GM12878 (cell line): ENCODE measurements at regions not wholly inside any gene's neighbourhood (a gene's known extent, or its start where the extent isn't known, plus 50 kb on each side); places are given as distances from the start of the nearest gene placed in this dataset.

Experiments used
- ATAC-seq: fragments of 200-7000 bp; cut with Tn5 transposase; 3 replicates; pipeline ENCODE4 v1.9.1; 2020; ENCODE audit warnings: mild to moderate bottlenecking, moderate library complexity
- BruUV-seq: library from RNA; stranded (reverse); fragments of 400-500 nt; replicated peaks from 2 replicates; lab custom pipeline; 2021; lab: Mats Ljungman, UMichigan
- CTCF ChIA-PET: fragments of 300-600 bp; sonication (Branson Sonifier 250); formaldehyde crosslinking; extraction: SDS; loops from one replicate; lab custom pipeline; 2021; ENCODE audit warnings: inconsistent platforms; lab: Yijun Ruan, JAX
- POLR2A ChIA-PET: fragments of 350-600 bp; formaldehyde crosslinking; extraction: SDS; loops from one replicate; lab custom pipeline; 2021; ENCODE audit warnings: inconsistent platforms; lab: Charles Lee
- RAD21 ChIA-PET: fragments of 300-600 bp; sonication (Branson Sonifier 250); formaldehyde crosslinking; loops from one replicate; lab custom pipeline; 2023; ENCODE audit warnings: antibody characterized with exemption; ENCODE audit not compliant: unreplicated experiment; lab: Charles Lee
- SMC1A ChIA-PET: fragments of 300-600 bp; sonication (Branson Sonifier 250); formaldehyde crosslinking; loops from one replicate; lab custom pipeline; 2023; ENCODE audit not compliant: unreplicated experiment, uncharacterized antibody; lab: Charles Lee
- DNase-seq: peaks from one replicate; pipeline ENCODE4 v3.0.0-alpha.2; 2011; ENCODE audit warnings: low read depth, low spot score
- FAIRE-seq: peaks from 3 replicates; lab custom pipeline; 2011; peaks lifted over from hg19 to GRCh38; lab: Jason Lieb, UNC
- H2AFZ ChIP-seq: 2 replicates; pipeline ENCODE4 v1.6.0; 2011; ENCODE audit warnings: low read depth, low read length, control low read depth; ENCODE audit not compliant: control insufficient read depth
- H3K27ac ChIP-seq: 2 replicates; pipeline ENCODE4 v1.5.1; 2011; ENCODE audit warnings: control low read depth; ENCODE audit not compliant: control insufficient read depth, insufficient read depth
- H3K27me3 ChIP-seq, 2 experiments: replicated peaks in 1 of 2; 2 replicates each; pipeline versions ENCODE4 v1.6.0 to v1.6.1; 2011; ENCODE audit warnings: low read length in 1 of 2; ENCODE audit not compliant: control insufficient read depth in 2 of 2, insufficient read depth in 2 of 2
- H3K36me3 ChIP-seq, 2 experiments: 2 replicates each; pipeline ENCODE4 v1.5.1; 2011; ENCODE audit warnings: low read length in 1 of 2; ENCODE audit not compliant: control insufficient read depth in 2 of 2, insufficient read depth in 2 of 2
- H3K4me1 ChIP-seq: 2 replicates; pipeline ENCODE4 v1.6.1; 2011; ENCODE audit warnings: mild to moderate bottlenecking, low read length, moderate library complexity, mixed read lengths; ENCODE audit not compliant: control insufficient read depth, insufficient read depth
- H3K4me2 ChIP-seq: 2 replicates; pipeline ENCODE4 v1.6.0; 2011; ENCODE audit warnings: control low read depth; ENCODE audit not compliant: control insufficient read depth, insufficient read depth
- H3K4me3 ChIP-seq: fragments of 200-600 bp; sonication (generic); 2 replicates; pipeline ENCODE4 v1.5.1; 2016
- H3K79me2 ChIP-seq: 2 replicates; pipeline ENCODE4 v1.6.0; 2011; ENCODE audit warnings: low read length; ENCODE audit not compliant: control insufficient read depth, insufficient read depth
- H3K9ac ChIP-seq: 2 replicates; pipeline ENCODE4 v1.8.0; 2011; ENCODE audit warnings: low read length, control low read depth, mixed read lengths; ENCODE audit not compliant: control insufficient read depth, insufficient read depth
- H3K9me3 ChIP-seq: replicated peaks from 3 replicates; pipeline ENCODE4 v1.5.1; 2011; ENCODE audit warnings: mild to moderate bottlenecking, low read length; ENCODE audit not compliant: control insufficient read depth, insufficient read depth
- H4K20me1 ChIP-seq: 2 replicates; pipeline ENCODE4 v1.6.0; 2011; ENCODE audit not compliant: control insufficient read depth, insufficient read depth
- ATF3 ChIP-seq: IDR thresholded peaks from 2 replicates; pipeline ENCODE4 v1.6.1; 2011; ENCODE audit warnings: low read depth, mild to moderate bottlenecking, low read length, moderate library complexity, borderline replicate concordance; ENCODE audit errors: extremely low read depth
- BCL3 ChIP-seq: IDR thresholded peaks from 2 replicates; pipeline ENCODE4 v1.6.1; 2011; ENCODE audit warnings: borderline replicate concordance, low read depth, mild to moderate bottlenecking, moderate library complexity, low read length; ENCODE audit not compliant: insufficient read depth, poor library complexity, severe bottlenecking
- CBFB ChIP-seq: IDR thresholded peaks from 2 replicates; pipeline ENCODE4 v1.6.1; 2016; ENCODE audit warnings: antibody characterized with exemption, low read depth
- CHD2 ChIP-seq: IDR thresholded peaks from 2 replicates; pipeline ENCODE4 v1.6.1; 2011; ENCODE audit warnings: low read depth, low read length, improper control_type of control experiment, borderline replicate concordance
- CREM ChIP-seq: IDR thresholded peaks from 2 replicates; pipeline ENCODE4 v1.6.1; 2014; ENCODE audit warnings: antibody characterized with exemption, low read depth
- EED ChIP-seq: sonication (generic); IDR thresholded peaks from 2 replicates; pipeline ENCODE4 v1.6.1; 2016; ENCODE audit warnings: antibody characterized with exemption, low read depth
- ESRRA ChIP-seq: IDR thresholded peaks from 2 replicates; pipeline ENCODE4 v1.6.1; 2012; ENCODE audit warnings: mild to moderate bottlenecking, low read length, improper control_type of control experiment
- KDM1A ChIP-seq: fragments of 200-600 bp; sonication (generic); IDR thresholded peaks from 2 replicates; pipeline ENCODE4 v1.6.1; 2016; ENCODE audit warnings: borderline replicate concordance
- NR2C2 ChIP-seq: IDR thresholded peaks from 2 replicates; pipeline ENCODE4 v1.6.1; 2011; ENCODE audit warnings: borderline replicate concordance, low read depth; ENCODE audit not compliant: control insufficient read depth, insufficient read length
- NR2F1 ChIP-seq: fragments of 450-650 bp; conservative IDR thresholded peaks from 2 replicates; pipeline ENCODE4 v1.6.1; 2017; ENCODE audit warnings: mild to moderate bottlenecking
- REST ChIP-seq: IDR thresholded peaks from 2 replicates; pipeline ENCODE4 v1.6.1; 2012; ENCODE audit warnings: mild to moderate bottlenecking, low read depth, low read length
- TAF1 ChIP-seq: IDR thresholded peaks from 2 replicates; pipeline ENCODE4 v1.6.1; 2011; ENCODE audit warnings: mild to moderate bottlenecking, low read depth, low read length, borderline replicate concordance
- TCF12 ChIP-seq: IDR thresholded peaks from 2 replicates; pipeline ENCODE4 v1.6.1; 2011; ENCODE audit warnings: low read depth, mild to moderate bottlenecking, low read length
- WRNIP1 ChIP-seq: IDR thresholded peaks from 2 replicates; pipeline ENCODE4 v1.6.1; 2011; ENCODE audit warnings: low read depth, low read length, improper control_type of control experiment, borderline replicate concordance
- ZNF207 ChIP-seq: fragments of 450-650 bp; IDR thresholded peaks from 2 replicates; pipeline ENCODE4 v1.6.1; 2014; ENCODE audit warnings: antibody characterized with exemption, mild to moderate bottlenecking, borderline replicate concordance
- WGBS: methylation state at CpG from one replicate; pipeline ENCODE4 v1.1.6; 2016; ENCODE audit warnings: low lambda C conversion rate; ENCODE audit not compliant: insufficient replicate concordance, insufficient coverage; ENCODE audit errors: missing lambda C conversion rate; 5-methylcytosine and 5-hydroxymethylcytosine counted together
- in situ Hi-C: fragments of 300-500 bp; cut with MboI; formaldehyde crosslinking; loops from 9 replicates; pipeline ENCODE4 v1.14.3; 2018; ENCODE audit warnings: mixed read lengths
- intact Hi-C: fragments of 100-400 bp; cut with micrococcal nuclease; formaldehyde crosslinking; loops from one replicate; pipeline ENCODE4 v1.14.2; 2022; ENCODE audit not compliant: unreplicated experiment

GRCh38 chr14:104446611-104447010 is 133.0 kb upstream of the C14orf180 start:
- H3K9me3 ChIP-seq: no peaks in the 10 kb centered on the region; the same call in 2 of the 3 replicates
- ATAC-seq: no peak
- SMC1A ChIA-PET: no interaction called here
- POLR2A ChIA-PET: no interaction called here
- no peak overlapping the region for H3K9ac ChIP-seq
- intact Hi-C loops: no loop called here
- no peak overlapping the region for H3K4me3 ChIP-seq
- in situ Hi-C loops: no loop called here
- BruUV-seq: no TSS peak
- peaks cover 0 to 2% of the 10 kb centered on the region in 2 experiments; a peak in 1 of 4 replicates for H3K27me3 ChIP-seq
- H3K27ac ChIP-seq: no peak overlapping the region
- TF ChIP-seq ZNF207: no peak
- TF ChIP-seq ATF3: no peak
- TF ChIP-seq KDM1A: no peak
- no peak for TF ChIP-seq NR2C2
- TF ChIP-seq EED: no peak
- TF ChIP-seq TAF1: no peak
- TF ChIP-seq ESRRA: no peak
- no peak for TF ChIP-seq WRNIP1
- no peak for TF ChIP-seq CHD2
- TF ChIP-seq CBFB: no peak
- TF ChIP-seq REST: no peak
- TF ChIP-seq BCL3: no peak
- no peak for TF ChIP-seq TCF12
- no peak for TF ChIP-seq NR2F1
- no peak for TF ChIP-seq CREM
- TF ChIP-seq, all 136 proteins: peak for 0
- Histone ChIP-seq H3K4me1 (no peaks in the 10 kb centered on the region), H3K36me3 (no peaks in the 10 kb centered on the region), H4K20me1 (no peaks in the 10 kb centered on the region), H3K79me2 (no peaks in the 10 kb centered on the region), H3K4me2 (no peak overlapping the region), H2AFZ (no peak overlapping the region)
- no peak for DNase-seq
- no peak for FAIRE-seq
- CTCF ChIA-PET: interaction anchor here (0.5 to 1.1 kb wide), 2 partner anchors 10 to 34 kb away, joined by 3 read pairs; no protein-coding TSS in a partner anchor
- WGBS: 46% methylated on average over 6 of the region's 6 CpGs
- RAD21 ChIA-PET: no interaction called here
